Non-pigmented ciliary epithelial cell (primary cell): ENCODE measurements at regions not wholly inside any gene's neighbourhood (a gene's known extent, or its start where the extent isn't known, plus 50 kb on each side); places are given as distances from the start of the nearest gene placed in this dataset.

ENCODE experiments used
- DNase-seq: peaks from one replicate; pipeline ENCODE4 v3.0.0-alpha.2; 2010; ENCODE audit warnings: low read depth

DNA sequence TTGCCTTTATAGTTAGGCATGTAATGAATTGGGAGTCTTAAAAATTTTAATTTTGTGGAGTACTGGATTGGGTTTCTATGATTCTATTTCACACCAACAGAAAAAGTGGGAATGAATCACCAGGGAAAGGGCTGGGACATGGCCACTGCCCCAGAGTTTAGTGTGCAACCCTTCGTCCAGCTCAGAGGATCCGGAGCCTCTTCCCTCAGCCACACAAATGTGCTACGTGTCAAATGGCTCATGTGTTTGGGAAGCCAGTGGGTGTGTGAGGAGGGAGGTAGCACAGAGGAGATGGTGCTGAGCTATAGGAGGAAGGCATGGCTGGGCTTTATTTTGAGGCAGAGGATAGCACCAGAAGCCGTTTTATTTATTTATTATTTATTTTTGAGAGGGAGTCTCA, 247.3 kb downstream of the SIPA1L2 start:
- DNase-seq: no peak

DNA sequence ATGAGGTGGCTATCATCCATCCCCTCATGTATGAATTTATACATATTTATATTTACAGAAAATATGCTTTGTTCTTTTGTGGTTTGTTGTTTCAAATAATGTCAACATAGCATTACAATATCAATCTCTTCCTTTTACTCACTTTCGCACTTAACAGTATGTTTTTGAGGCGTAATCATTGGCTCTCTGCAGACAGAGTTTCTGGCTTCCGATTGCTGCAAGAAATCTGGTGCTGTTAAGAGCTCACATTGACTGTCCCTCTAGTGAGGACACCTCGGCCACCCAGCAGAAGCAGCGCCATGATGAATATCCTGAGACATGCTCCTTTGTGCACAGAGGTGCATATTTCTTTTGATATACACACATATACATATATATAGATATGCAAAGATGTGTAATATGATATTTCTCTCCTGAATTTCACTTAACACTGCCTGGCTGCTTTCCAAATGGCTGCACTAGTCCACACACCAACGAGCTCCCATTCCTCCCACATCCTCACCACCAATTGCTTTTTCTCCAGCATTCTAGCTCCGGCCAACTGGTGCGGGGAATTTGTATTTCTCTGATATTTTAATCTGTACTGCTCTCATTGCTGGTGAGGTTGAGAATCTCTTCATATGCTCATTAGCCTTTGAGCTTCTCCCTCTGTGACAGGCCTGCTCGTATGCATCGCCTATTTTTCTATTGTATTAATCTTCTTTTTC, 248.4 kb downstream of the SIPA1L2 start:
- no peak for DNase-seq

DNA sequence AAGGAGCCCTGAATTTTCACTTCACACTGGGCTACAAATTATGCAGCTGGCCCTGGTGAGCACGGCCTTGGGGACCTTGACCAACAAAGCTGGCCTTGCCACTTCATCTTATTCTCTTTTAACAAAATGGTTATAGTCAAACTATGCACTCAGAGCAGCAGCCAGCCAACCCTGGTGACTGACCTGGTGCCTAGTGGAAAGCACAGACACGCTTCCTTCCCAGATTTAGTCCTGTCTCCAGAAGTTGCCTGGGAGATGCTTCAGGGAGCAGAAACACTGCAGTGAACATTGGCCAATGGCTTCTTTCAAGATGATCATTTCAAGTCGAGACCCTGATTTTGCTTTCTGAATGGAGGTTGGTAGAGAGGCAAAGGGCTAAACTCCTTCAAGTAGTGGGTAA, 249.3 kb downstream of the SIPA1L2 start:
- DNase-seq: no peak

- DNase-seq: no peak
These were observed 249.8 kb downstream of the SIPA1L2 start for GRCh38 chr1:232380131-232380530.

- no peak for DNase-seq
These were observed 250.9 kb downstream of the SIPA1L2 start for GRCh38 chr1:232379063-232379434.

DNA sequence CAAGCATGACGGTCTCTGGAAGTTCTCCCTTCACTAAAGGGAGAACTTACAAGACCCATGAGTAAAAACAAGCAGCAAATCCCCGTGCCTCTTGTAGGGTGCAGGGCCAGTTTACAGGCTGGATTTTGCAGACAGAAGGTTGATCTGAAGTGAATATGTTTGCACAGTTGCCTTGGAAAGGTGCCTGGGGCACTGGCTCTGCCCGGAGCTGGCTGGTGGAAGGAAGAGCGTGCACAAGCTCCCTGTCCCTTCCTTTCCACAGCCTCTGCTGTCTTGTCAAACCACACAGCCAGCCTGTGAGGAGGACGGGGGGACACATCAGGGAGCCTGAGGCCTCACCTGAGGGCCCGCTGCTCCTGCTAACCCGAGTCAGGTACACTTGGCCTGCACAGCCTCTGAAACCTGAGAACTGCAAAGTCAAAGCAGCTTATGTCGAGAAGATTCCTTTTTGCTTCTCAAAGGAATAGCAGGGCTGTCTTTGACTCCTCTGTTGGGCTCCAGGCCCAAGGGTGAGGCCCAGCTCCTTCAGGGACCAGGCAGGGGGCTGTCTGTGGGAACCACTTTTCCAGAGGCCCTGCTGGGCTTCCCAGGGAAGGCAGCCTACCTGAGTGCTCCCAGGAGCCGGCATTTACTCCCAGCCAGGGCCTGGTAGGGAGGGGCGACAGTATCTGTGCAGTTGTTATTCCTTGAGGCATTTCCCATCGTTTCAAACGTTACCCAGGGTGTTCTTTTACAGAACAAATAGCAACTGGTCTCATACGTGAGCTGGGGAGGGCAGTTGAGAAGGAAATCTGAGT, 251.5 kb downstream of the SIPA1L2 start:
- no peak for DNase-seq

DNA sequence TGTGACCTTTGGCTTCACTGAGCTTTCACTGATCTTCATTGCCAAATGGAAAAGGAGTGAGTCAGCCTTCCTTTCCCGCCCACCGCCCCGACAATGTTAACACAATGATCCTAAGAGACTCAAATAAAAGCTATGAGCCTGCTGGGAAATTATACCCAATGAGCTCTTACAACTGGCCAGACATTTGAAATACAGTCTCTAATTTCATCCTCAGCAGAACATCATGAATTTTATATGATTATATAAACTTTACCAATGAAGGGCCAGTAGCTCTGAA, 252.5 kb downstream of the SIPA1L2 start:
- DNase-seq: peak; percentile 5

DNA sequence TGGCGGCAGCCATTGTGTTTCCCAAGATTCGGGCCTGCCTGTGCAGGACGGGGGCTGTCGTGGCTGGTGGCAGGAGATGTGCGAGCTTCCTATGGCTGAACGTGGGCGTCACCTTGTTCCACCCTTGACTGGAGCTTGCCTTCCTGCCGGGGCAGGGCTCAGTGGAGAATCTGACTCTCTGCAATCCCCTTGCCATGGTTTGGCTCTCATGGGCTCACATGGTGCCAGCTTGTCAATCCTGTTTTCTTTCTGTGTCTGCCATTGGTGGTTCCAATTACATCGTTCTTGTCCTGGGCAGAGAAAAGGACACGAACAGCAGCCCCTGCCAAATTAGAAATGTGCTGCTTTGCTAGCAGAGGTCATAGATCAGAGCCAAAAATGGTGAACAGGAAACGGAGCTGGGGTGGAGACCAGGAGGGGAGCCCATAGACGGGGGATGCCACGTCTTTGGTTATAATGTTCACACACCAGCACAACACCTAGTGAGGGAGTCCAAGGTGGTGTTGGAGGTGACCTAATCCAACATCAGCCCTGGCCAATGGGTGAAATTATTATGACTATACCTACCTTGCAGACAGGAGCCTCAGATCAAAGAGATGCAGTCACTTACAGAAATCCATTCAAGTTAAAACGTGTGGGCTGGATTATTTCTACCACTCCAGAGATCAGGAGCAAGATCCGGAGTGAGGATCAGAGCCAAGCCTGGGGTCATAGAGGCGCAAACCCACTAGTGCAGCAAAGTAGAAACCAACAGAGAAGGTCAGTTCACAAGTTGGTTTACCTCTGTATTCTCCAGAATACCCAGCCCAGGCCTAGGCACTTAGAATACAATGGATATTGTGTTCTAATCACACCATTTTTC, 253.1 kb downstream of the SIPA1L2 start:
- no peak for DNase-seq

- no peak for DNase-seq
These were observed 257.0 kb downstream of the SIPA1L2 start for GRCh38 chr1:232372841-232373440.

- DNase-seq: no peak
These were observed 257.5 kb downstream of the SIPA1L2 start for GRCh38 chr1:232372431-232372830.

DNA sequence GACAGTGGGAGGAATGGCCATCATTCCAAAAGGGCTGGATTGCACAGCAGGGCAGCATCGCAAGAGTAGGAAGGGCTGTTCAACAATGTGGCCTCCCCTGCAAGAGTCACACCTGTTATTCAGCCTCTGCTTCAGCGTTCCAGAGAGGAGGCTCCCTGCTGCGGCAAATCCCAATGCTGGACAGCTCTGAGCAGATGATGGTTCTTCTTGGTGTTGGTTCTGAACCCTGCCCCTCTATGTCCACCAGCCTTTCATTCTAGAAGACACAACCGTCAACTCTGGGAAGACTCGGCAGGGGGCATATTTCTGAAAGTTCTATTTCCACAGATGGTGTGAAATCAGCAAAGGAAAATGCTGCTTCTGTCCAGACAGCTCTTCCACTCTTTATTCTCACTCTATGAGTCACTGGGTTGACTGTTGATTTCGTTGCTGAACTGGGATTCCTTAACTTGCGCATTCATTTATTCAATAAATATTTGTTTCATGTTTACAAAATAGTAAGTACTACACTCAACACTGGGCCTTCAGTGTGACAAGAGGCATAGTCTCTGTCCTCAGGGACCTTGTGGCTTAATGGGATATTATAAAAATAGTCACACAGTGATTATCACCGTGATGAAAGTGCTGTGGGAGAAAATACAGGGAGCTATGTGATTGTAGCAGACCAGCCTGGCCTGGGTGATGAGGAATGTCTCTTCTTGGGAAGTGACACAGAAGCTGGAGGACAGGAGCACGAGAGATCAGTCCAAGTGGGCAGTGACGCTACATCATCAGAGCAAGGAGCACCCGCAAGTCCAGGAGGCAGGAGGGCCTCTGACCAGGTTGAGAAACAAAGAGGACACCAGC, 260.3 kb downstream of the SIPA1L2 start:
- no peak for DNase-seq

DNA sequence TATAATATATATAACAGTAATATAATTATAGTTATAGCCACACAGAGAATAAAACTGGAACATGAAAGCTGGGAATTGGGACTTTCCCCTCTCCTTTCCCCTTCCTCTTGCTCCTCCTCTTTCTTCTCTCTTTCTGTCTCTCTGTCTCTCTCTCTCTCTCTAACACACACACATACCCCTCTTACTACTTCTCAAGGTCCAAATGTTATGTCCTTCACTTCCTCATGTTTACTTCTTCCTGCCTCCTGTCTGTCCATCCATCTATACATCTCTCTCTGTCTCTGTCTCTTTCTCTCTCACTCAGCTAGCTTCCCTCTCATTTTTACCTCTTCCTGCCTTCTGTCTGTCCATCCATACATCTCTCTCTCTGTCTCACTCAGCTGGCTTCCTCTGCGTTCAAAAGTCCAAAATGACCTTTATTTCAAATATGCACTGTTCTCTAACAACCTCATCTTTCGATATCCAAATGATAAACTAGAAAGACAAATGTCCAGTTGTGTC, 261.1 kb downstream of the SIPA1L2 start:
- DNase-seq: no peak

- no peak for DNase-seq
These were observed 262.6 kb downstream of the SIPA1L2 start for GRCh38 chr1:232367293-232367692.

DNA sequence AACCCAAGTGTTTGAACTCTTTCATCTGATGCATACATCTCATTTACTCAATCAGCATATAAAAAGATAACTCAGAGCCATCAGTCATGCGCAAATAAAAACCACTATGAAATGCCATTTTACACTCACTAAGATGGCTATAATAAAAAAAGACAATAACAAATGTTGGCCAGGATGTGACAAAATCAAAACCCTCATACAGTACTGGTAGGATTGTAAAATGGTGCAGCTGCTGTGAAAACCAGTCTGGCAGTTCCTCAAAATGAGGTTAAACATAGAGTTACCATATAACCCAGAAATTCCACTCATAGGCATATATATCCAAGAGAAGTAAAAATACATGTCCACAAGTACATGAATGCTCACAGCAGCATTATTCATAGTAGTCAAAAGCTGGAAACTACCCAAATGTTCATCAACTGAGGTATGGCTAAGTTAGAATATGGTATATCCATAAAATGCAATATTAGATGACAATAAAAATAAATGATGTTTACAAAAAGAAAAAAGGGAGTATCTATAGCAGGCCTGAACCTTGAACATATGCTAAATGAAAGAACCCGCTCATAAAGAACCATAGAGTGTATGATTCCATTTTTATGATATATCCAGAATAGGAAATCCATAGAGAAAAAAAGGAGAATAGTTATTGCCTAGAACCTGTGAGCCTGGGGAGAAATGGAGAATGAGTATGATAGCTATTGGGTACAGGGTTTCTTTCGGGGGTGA, 265.1 kb downstream of the SIPA1L2 start:
- no peak for DNase-seq

DNA sequence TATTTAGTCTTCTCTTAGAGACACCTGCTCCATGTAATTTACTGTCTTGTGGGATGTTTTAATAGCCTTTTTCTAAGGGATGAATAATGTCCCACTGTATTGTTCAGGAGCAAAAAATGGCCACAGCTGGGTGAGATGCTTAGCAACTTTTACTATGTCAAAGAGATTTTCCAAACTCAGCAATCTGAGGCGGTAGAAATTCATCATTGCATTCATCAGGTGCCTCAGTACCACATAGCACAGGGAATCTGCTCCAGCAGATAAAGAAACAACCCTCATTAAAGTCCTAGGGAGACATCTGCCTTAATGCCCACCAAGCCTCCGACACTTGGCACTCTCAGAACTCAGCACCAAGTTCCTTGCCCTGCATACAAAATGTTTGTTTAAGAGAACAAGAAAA, 266.9 kb downstream of the SIPA1L2 start:
- DNase-seq: no peak

- no peak for DNase-seq
These were observed 272.5 kb downstream of the SIPA1L2 start for GRCh38 chr1:232357416-232357815.

DNA sequence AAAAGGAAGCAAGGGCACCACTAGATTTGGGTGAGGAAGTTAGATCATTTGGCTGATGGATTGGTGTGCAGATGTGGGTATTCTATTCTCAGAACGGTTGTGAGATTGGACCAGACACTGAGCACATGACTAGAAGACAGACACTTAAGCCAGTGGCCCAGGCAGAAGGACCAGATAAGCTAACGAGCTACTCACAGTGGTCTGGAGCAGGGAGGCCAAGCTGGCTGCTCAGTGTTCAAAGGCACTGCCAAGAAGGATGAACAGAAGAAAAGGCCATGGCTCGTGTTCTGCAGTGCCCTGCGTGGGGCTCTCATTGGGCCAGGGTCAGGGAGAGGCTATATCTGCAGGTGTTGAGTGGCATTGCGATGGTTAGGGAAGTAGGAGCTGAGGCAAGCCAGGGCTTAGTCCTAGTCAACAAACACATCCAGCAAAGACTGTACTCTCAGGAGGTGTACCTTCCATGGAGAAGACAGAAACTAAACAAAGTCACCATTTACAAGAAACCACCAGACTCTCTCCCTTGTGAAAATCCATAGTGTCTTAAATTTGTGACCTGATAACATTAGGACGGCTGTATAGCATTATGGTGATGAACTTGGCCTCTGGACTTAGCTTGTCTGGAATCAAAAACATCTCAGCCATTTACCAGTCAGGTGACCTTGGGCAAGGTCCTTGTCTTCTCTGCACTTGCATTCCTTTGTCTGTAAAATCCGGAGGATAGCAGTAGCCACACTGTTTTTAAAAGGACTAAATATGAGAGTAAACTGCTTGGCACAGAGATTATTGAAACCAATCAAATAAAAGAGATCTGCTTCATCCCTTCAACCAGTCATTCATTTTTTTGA, 274.5 kb downstream of the SIPA1L2 start:
- no peak for DNase-seq

- DNase-seq: no peak
These were observed 276.9 kb downstream of the SIPA1L2 start for GRCh38 chr1:232353001-232353400.

- DNase-seq: no peak
These were observed 277.6 kb downstream of the SIPA1L2 start for GRCh38 chr1:232352366-232352765.

GRCh38 chr1:232351335-232351734, 278.6 kb downstream of the SIPA1L2 start:
- DNase-seq: no peak
